Nephron (organoid): ENCODE measurements at regions not wholly inside any gene's neighbourhood (a gene's known extent, or its start where the extent isn't known, plus 50 kb on each side); places are given as distances from the start of the nearest gene placed in this dataset.
"Not testable (repeated sequence)": the region's sequence is repeated elsewhere in the genome, so short reads cannot be mapped to it uniquely, and the experiment has no call there.

ENCODE experiments used
- H3K27ac Mint-ChIP-seq, 3 experiments: 2 replicates each; pipeline ENCODE4 v1.8.0; 2020; ENCODE audit warnings: mixed read lengths in 3 of 3, mild to moderate bottlenecking in 2 of 3, moderate library complexity in 1 of 3
- H3K27me3 Mint-ChIP-seq: 2 replicates; pipeline ENCODE4 v1.8.0; 2021; ENCODE audit warnings: low read depth, mild to moderate bottlenecking, moderate library complexity, mixed read lengths
- H3K36me3 Mint-ChIP-seq: 2 replicates; pipeline ENCODE4 v1.8.0; 2020; ENCODE audit warnings: low read depth, mixed read lengths
- H3K4me1 Mint-ChIP-seq: 2 replicates; pipeline ENCODE4 v1.8.0; 2020; ENCODE audit warnings: mixed read lengths
- H3K4me3 Mint-ChIP-seq, 3 experiments: 2 replicates each; pipeline ENCODE4 v1.8.0; 2020; ENCODE audit warnings: mild to moderate bottlenecking in 3 of 3, mixed read lengths in 3 of 3, moderate library complexity in 2 of 3
- H3K9me3 Mint-ChIP-seq: 2 replicates; pipeline ENCODE4 v1.8.0; 2020; ENCODE audit warnings: mixed read lengths
- CTCF ChIP-seq, 3 experiments: fragments of 200-600 bp; sonication (generic); IDR thresholded peaks; one replicate each; pipeline ENCODE4 v1.5.0; 2021; ENCODE audit warnings: antibody characterized with exemption in 3 of 3; ENCODE audit not compliant: unreplicated experiment in 3 of 3

- TF ChIP-seq CTCF (IDR thresholded peaks at IDR 0.05; ENCODE audit: unreplicated experiment in 3 of 3) = no peak
- H3K27ac Mint-ChIP-seq = peak overlapping the region in 1 of 3 experiments; percentile 23
- H3K9me3 Mint-ChIP-seq = peaks cover 18% of the 10 kb centered on the region
- no peaks in the 10 kb centered on the region for H3K36me3 Mint-ChIP-seq
- no peak overlapping the region for H3K4me3 Mint-ChIP-seq
- H3K4me1 Mint-ChIP-seq = peaks cover 8% of the 10 kb centered on the region
- no peaks in the 10 kb centered on the region for H3K27me3 Mint-ChIP-seq
Observed at GRCh38 chr4:186999686-187000085, 276.0 kb upstream of the FAT1 start.

GRCh38 chr4:187000281-187000680, 276.6 kb upstream of the FAT1 start:
- peaks cover 13% of the 10 kb centered on the region for H3K4me1 Mint-ChIP-seq

GRCh38 chr4:187002133-187002532, 278.5 kb upstream of the FAT1 start:
- peaks cover 16% of the 10 kb centered on the region for H3K9me3 Mint-ChIP-seq
- not testable (repeated sequence) for H3K27me3 Mint-ChIP-seq

More at GRCh38 chr4:187000281-187000680, 276.6 kb upstream of the FAT1 start:
- Mint-ChIP-seq H3K4me3 (no peak overlapping the region), H3K9me3 (peaks cover 18% of the 10 kb centered on the region), H3K36me3 (no peaks in the 10 kb centered on the region), H3K27me3 (no peaks in the 10 kb centered on the region), H3K27ac (peak overlapping the region in 2 of 3 experiments; percentile 23 to 40)
- TF ChIP-seq CTCF (IDR thresholded peaks at IDR 0.05; ENCODE audit: unreplicated experiment in 3 of 3) = no peak

GRCh38 chr4:187004628-187005027, 281.0 kb upstream of the FAT1 start:
- TF ChIP-seq CTCF (IDR thresholded peaks at IDR 0.05; ENCODE audit: unreplicated experiment in 3 of 3) = no peak
- Mint-ChIP-seq H3K36me3 (no peaks in the 10 kb centered on the region), H3K4me1 (peaks cover 26% of the 10 kb centered on the region), H3K27ac (peak overlapping the region in 1 of 3 experiments; percentile 37), H3K27me3 (no peaks in the 10 kb centered on the region), H3K9me3 (peaks cover 18% of the 10 kb centered on the region), H3K4me3 (no peak overlapping the region)

More at GRCh38 chr4:187002133-187002532, 278.5 kb upstream of the FAT1 start:
- not testable (repeated sequence) for H3K36me3 Mint-ChIP-seq, H3K27ac Mint-ChIP-seq, H3K4me3 Mint-ChIP-seq
- peaks cover 26% of the 10 kb centered on the region for H3K4me1 Mint-ChIP-seq

GRCh38 chr4:187006189-187006618, 282.5 kb upstream of the FAT1 start:
- Mint-ChIP-seq H3K27ac (peak overlapping the region; percentile 37 to 71 (median 68)), H3K27me3 (no peaks in the 10 kb centered on the region), H3K4me1 (peaks cover 26% of the 10 kb centered on the region), H3K36me3 (no peaks in the 10 kb centered on the region), H3K4me3 (no peak overlapping the region), H3K9me3 (peaks cover 14% of the 10 kb centered on the region)
- TF ChIP-seq CTCF (IDR thresholded peaks at IDR 0.05; ENCODE audit: unreplicated experiment in 3 of 3) = no peak

GRCh38 chr4:187010052-187010451, 286.4 kb upstream of the FAT1 start:
- Mint-ChIP-seq H3K27me3 (no peaks in the 10 kb centered on the region), H3K36me3 (no peaks in the 10 kb centered on the region), H3K4me1 (peaks cover 15% of the 10 kb centered on the region), H3K4me3 (no peak overlapping the region), H3K9me3 (peaks cover 5% of the 10 kb centered on the region), H3K27ac (no peak overlapping the region)
- TF ChIP-seq CTCF (IDR thresholded peaks at IDR 0.05; ENCODE audit: unreplicated experiment in 3 of 3) = no peak
